ENCODE measurements at regions not wholly inside any gene's neighbourhood (a gene's known extent, or its start where the extent isn't known, plus 50 kb on each side); places are given as distances from the start of the nearest gene placed in this dataset.

- H3K4me3 ChIP-seq, result no peak overlapping the region
- H3K27me3 ChIP-seq, result no peaks in the 10 kb centered on the region
- H3K27ac ChIP-seq, result no peak overlapping the region
- DNase-seq, result no peak
- H3K4me1 ChIP-seq, result no peaks in the 10 kb centered on the region
- TF ChIP-seq, protein P1, sequence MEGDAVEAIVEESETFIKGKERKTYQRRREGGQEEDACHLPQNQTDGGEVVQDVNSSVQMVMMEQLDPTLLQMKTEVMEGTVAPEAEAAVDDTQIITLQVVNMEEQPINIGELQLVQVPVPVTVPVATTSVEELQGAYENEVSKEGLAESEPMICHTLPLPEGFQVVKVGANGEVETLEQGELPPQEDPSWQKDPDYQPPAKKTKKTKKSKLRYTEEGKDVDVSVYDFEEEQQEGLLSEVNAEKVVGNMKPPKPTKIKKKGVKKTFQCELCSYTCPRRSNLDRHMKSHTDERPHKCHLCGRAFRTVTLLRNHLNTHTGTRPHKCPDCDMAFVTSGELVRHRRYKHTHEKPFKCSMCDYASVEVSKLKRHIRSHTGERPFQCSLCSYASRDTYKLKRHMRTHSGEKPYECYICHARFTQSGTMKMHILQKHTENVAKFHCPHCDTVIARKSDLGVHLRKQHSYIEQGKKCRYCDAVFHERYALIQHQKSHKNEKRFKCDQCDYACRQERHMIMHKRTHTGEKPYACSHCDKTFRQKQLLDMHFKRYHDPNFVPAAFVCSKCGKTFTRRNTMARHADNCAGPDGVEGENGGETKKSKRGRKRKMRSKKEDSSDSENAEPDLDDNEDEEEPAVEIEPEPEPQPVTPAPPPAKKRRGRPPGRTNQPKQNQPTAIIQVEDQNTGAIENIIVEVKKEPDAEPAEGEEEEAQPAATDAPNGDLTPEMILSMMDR (IDR thresholded peaks at IDR 0.05), result no peak
- H3K9me3 ChIP-seq, result no peaks in the 10 kb centered on the region
- intact Hi-C loops (cut with DNase I; ENCODE audit: low total_unique reads), result no loop called here
- H3K36me3 ChIP-seq, result no peaks in the 10 kb centered on the region
Observed at GRCh38 chr3:72582211-72582878, 265.9 kb downstream of the SHQ1 start.

- DNase-seq, result no peak
- H3K27me3 ChIP-seq, result no peaks in the 10 kb centered on the region
- H3K4me1 ChIP-seq, result no peaks in the 10 kb centered on the region
- TF ChIP-seq, protein P1 (IDR thresholded peaks at IDR 0.05), result no peak
- no peak overlapping the region for H3K27ac ChIP-seq
- no peaks in the 10 kb centered on the region for H3K9me3 ChIP-seq
- H3K36me3 ChIP-seq, result no peaks in the 10 kb centered on the region
- no peak overlapping the region for H3K4me3 ChIP-seq
- intact Hi-C loops (cut with DNase I; ENCODE audit: low total_unique reads), result no loop called here
Observed at GRCh38 chr3:72580900-72581299, 267.3 kb downstream of the SHQ1 start.

- H3K27ac ChIP-seq, result no peak overlapping the region
- intact Hi-C loops (cut with DNase I; ENCODE audit: low total_unique reads), result no loop called here
- no peak overlapping the region for H3K4me3 ChIP-seq
- H3K4me1 ChIP-seq, result no peaks in the 10 kb centered on the region
- no peak for DNase-seq
- H3K36me3 ChIP-seq, result no peaks in the 10 kb centered on the region
- H3K9me3 ChIP-seq, result no peaks in the 10 kb centered on the region
- TF ChIP-seq, protein P1 (IDR thresholded peaks at IDR 0.05), result no peak
- no peaks in the 10 kb centered on the region for H3K27me3 ChIP-seq
Observed at GRCh38 chr3:72580246-72580756, 267.9 kb downstream of the SHQ1 start.

DNA sequence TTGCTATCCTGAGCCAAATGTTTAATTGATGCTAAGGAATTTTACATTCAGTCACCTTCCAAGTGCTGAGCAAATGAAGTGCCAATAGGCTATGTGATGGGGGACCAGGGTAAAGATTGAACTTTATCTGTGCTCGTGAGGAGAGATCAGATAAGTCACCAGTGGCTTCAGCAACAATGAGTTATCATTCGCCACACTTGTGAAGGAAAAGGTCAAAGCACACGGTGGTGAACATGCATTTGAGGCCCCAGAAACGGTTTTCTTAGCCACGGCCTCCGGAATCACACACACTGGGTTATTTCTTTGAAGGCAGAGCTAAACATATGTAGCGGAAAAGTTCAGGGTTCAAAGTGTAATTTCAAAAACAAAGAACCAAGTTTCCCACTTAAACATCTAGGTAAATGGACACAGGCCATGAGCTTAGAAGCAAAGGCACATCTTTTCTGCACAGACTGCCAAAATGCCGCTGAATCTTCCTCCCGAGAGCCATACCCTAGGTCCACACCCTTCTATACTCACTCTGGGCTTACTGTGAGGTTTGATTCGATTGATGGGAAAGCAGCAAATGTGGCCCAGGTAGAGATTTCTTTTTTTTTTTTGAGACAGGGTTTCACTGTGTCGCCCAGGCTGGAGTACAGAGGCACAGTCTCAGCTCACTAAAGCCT, 268.5 kb downstream of the SHQ1 start:
- intact Hi-C loops (cut with DNase I; ENCODE audit: low total_unique reads), result no loop called here
- TF ChIP-seq, protein P1 (IDR thresholded peaks at IDR 0.05), result no peak

DNA sequence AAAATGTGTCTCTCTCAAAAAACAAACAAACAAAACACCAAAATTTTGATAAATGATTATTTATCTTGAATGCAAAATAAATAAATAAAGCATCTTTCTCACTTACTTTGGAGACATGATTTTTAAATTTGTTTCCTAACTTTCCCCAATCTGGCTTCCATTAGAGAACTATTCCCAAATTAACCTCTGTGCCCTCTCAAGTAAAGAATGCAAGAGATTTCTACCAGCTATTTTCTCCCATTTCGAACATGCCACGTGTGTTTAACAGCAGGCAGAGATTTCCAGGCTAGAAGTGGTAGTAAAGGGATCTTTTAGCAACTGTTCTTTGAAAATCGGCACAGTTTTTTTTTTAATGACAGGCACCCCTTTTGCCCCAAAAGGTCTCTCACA, 269.1 kb downstream of the SHQ1 start:
- Histone ChIP-seq H3K9me3 (no peaks in the 10 kb centered on the region), H3K27ac (no peak overlapping the region), H3K4me3 (no peak overlapping the region), H3K36me3 (no peaks in the 10 kb centered on the region), H3K27me3 (no peaks in the 10 kb centered on the region), H3K4me1 (no peaks in the 10 kb centered on the region)
- intact Hi-C loops (cut with DNase I; ENCODE audit: low total_unique reads), result no loop called here
- TF ChIP-seq, protein P1 (IDR thresholded peaks at IDR 0.05), result no peak
- DNase-seq, result no peak

More for the DNA sequence above, 268.5 kb downstream of the SHQ1 start:
- Histone ChIP-seq H3K9me3 (no peaks in the 10 kb centered on the region), H3K36me3 (no peaks in the 10 kb centered on the region), H3K4me1 (no peaks in the 10 kb centered on the region), H3K4me3 (no peak overlapping the region), H3K27me3 (no peaks in the 10 kb centered on the region), H3K27ac (no peak overlapping the region)
- DNase-seq, result no peak

Measured in tibial artery (tissue), 4 donors.